ENCODE measurements at regions not wholly inside any gene's neighbourhood (a gene's known extent, or its start where the extent isn't known, plus 50 kb on each side); places are given as distances from the start of the nearest gene placed in this dataset.
"Not testable (repeated sequence)": the region's sequence is repeated elsewhere in the genome, so short reads cannot be mapped to it uniquely, and the experiment has no call there.

DNA sequence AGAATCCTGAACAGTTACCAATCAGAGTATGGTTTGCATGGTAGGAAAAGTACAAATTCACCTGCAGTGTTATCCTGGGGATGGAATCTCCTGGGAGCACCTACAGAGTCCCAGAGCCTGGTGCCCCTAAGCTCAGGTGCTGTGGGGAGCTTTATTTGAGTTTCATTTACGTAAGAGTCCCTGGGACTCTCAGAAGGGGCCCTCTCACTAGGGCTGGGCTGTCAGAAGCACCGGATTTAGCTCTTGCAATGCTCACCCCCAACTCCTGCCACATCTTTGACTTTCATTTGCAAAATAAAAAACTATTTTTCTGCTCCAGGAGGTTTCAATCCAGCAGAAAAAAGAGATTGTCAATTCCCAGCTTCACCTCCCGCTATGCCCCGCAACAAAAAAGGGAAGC lies 569.8 kb upstream of the B3GAT1 start:
- no peak overlapping the region for H3K4me3 ChIP-seq (ENCODE audit: low read depth, poor library complexity, severe bottlenecking)
- WGBS, 2 donors, result 63 to 67% methylated on average over 4 of the region's 4 CpGs
- TF ChIP-seq, protein P1, sequence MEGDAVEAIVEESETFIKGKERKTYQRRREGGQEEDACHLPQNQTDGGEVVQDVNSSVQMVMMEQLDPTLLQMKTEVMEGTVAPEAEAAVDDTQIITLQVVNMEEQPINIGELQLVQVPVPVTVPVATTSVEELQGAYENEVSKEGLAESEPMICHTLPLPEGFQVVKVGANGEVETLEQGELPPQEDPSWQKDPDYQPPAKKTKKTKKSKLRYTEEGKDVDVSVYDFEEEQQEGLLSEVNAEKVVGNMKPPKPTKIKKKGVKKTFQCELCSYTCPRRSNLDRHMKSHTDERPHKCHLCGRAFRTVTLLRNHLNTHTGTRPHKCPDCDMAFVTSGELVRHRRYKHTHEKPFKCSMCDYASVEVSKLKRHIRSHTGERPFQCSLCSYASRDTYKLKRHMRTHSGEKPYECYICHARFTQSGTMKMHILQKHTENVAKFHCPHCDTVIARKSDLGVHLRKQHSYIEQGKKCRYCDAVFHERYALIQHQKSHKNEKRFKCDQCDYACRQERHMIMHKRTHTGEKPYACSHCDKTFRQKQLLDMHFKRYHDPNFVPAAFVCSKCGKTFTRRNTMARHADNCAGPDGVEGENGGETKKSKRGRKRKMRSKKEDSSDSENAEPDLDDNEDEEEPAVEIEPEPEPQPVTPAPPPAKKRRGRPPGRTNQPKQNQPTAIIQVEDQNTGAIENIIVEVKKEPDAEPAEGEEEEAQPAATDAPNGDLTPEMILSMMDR (IDR thresholded peaks at IDR 0.05), result no peak
- no peak for TF ChIP-seq POLR2A (IDR thresholded peaks at IDR 0.05)
- no peak for DNase-seq (ENCODE audit: low spot score in 2 of 2)
- intact Hi-C loops (cut with DNase I; ENCODE audit: low total_unique reads), result no loop called here

DNA sequence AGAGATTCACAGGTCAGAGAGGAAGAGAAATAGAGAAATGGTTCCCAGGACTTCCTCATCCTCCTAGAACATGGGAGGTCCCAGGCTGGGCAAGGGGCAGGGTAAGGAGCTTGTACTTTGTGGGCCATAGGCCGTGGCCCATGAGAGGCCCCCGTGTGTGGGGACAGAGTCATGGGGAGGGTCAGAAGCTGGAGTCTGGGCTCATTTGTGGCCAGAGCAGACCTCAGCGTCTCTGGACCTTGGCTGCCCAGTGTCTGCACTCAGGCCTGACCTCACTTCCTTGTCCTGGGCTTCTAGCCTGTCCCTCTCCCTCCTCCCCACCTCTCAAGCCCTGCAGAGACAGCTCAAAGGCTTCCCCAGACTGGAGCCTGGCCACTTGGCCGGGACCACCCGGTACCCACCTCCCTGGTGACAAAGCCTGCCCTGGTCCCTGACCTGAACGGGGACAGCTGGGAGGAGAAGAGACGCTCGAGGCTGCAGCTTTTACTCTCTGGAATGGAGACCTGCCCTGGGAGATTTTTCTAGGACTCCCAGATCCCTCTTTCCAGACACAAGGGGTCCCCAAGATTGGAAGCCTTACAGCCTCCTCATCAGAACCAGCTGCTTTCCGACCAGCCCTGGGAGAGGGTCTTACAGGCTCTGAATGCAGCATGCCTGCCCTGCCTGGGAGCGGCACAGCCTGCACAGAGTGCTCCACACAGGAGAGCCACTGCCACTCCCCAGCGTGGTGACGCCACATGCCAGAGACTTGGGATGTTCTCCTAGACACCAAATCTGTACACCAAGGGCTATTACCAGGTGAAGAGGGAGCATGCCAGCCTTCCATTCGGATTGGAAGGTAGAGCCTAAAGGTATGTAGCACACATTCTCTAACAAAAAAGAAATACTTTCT lies 569.0 kb upstream of the B3GAT1 start:
- WGBS, 2 donors, result 70% methylated on average over 12 to 13 of the region's 13 CpGs
- DNase-seq (ENCODE audit: low spot score in 2 of 2), result peak in 1 of 2 donors; percentile 72
- intact Hi-C loops (cut with DNase I; ENCODE audit: low total_unique reads), result no loop called here
- no peak overlapping the region for H3K4me3 ChIP-seq (ENCODE audit: low read depth, poor library complexity, severe bottlenecking)
- no peak for TF ChIP-seq POLR2A (IDR thresholded peaks at IDR 0.05)
- TF ChIP-seq, protein P1 (IDR thresholded peaks at IDR 0.05), result no peak

DNA sequence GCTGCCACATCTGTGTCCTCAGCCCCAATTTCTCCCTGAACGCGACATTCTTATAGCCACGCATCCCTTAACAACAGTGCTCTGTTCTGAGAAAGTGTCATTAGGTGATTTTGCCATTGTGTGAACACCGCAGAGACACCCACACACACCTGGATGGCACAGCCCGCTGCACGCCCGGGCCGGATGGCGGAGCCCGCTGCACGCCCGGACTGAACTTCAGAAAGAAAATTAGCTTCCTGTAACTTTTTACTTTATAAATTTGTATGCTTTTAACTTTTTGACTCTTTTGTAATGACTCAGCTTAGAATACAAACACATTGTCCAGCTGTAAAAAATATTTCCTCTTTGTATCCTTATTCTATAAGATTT lies 567.0 kb upstream of the B3GAT1 start:
- intact Hi-C loops (cut with DNase I; ENCODE audit: low total_unique reads); H3K4me3 ChIP-seq (ENCODE audit: low read depth, poor library complexity, severe bottlenecking): not testable (repeated sequence)
- peak in 1 of 2 donors; percentile 64 for DNase-seq (ENCODE audit: low spot score in 2 of 2)
- 91 to 93% methylated on average over 12 of the region's 12 CpGs for WGBS, 2 donors

DNA sequence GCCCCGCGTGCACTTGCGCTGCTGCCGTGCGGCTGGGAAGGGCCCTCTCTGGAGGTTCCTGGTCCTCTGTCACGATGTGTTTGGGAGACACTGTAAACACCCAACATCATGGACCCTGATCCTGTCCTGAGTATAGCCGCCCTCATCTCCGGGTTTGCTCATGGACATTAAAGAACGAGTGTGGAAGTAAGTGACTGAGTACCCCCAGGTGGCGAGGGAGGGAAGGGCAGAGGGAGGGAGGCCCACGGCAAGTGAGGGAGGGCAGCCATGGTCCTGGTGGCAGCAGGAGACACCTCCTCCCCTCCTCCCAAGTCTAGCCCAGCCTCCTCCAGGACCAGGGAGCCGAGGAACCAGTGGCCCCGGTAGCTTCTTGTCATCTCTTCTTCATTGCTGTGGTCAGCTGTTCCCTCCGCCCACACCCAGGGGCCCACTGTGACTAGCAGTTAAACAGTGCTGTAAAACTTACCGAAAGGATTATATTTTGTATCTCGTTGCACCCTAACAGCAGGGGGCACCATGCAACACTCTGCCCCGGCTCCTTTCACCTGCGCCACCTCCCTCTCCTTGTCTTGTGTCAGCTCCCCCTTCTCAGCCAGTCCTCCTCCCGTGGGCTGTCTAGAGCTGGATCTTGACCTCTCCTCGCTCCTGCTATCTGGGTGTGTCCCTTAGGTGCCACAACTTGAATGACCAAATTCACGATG lies 566.5 kb upstream of the B3GAT1 start:
- intact Hi-C loops (cut with DNase I; ENCODE audit: low total_unique reads), result no loop called here
- WGBS, 2 donors, result 86% methylated on average over 21 of the region's 21 CpGs
- no peak overlapping the region for H3K4me3 ChIP-seq (ENCODE audit: low read depth, poor library complexity, severe bottlenecking)
- TF ChIP-seq, protein P1 (IDR thresholded peaks at IDR 0.05), result no peak
- no peak for TF ChIP-seq POLR2A (IDR thresholded peaks at IDR 0.05)
- peak in 1 of 2 donors; percentile 69 for DNase-seq (ENCODE audit: low spot score in 2 of 2)

DNA sequence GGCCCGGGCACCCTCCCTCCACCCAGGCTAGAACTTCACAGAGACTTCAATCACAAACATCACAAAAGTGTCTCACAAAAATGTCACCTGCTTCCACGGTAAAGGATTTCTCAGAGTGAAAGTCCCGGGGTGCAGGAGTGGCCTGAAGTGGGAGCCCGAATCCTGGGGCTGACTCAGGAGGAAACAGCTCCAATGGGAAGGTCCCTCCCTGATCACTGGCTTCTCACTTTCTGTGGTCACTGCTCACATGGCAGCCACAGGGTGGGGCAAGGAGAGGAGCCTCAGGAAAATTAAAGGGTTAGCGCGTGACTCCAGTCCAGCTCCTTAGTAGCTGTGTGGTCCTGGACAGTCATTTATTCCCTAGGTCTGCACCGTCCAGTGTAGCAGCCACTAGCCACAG lies 564.5 kb upstream of the B3GAT1 start:
- intact Hi-C loops (cut with DNase I; ENCODE audit: low total_unique reads), result no loop called here
- TF ChIP-seq, protein P1 (IDR thresholded peaks at IDR 0.05), result no peak
- TF ChIP-seq POLR2A (IDR thresholded peaks at IDR 0.05), result no peak
- peak in 1 of 2 donors; percentile 56 for DNase-seq (ENCODE audit: low spot score in 2 of 2)
- WGBS, 2 donors, result 51 to 67% methylated on average over 7 of the region's 7 CpGs
- H3K4me3 ChIP-seq (ENCODE audit: low read depth, poor library complexity, severe bottlenecking), result no peak overlapping the region

DNA sequence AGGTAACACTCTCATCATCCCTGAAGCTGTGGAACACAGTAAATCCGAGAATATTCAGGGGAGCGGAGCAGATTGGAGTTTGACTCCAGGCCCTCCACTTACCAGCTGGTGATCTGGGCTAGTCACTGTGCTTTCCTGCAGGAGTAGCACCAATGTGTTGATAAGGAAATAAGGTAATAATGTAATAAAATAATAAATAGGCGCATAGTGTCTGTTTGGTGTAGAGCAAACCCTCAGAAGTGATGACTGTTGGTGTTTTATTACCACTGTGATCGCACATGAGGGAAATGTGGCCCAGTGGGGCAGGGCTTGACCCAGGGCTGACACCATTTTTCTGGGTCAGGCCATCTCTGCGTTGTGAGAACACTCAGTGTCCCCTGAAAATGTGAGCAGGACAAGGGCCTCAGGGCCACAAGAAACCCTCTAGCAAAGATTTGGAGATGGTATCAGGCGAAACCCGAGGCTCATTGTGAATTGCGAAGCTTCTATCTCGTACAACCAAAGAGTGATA lies 563.9 kb upstream of the B3GAT1 start:
- intact Hi-C loops (cut with DNase I; ENCODE audit: low total_unique reads), result no loop called here
- 69 to 76% methylated on average over 9 of the region's 9 CpGs for whole genome bisulfite sequencing, 2 donors
- H3K4me3 ChIP-seq (ENCODE audit: low read depth, poor library complexity, severe bottlenecking), result no peak overlapping the region
- TF ChIP-seq, protein P1 (IDR thresholded peaks at IDR 0.05), result no peak
- no peak for TF ChIP-seq POLR2A (IDR thresholded peaks at IDR 0.05)
- DNase-seq (ENCODE audit: low spot score in 2 of 2), result peak in 1 of 2 donors; percentile 46

Data from lower leg skin (tissue), 4 donors.